WTC11 (cell line): ENCODE measurements at regions not wholly inside any gene's neighbourhood (a gene's known extent, or its start where the extent isn't known, plus 50 kb on each side); places are given as distances from the start of the nearest gene placed in this dataset.

Experiments
- ATAC-seq: fragments of 200-7000 bp; cut with Tn5 transposase; 2 replicates; pipeline ENCODE4 v1.10.0; 2021; ENCODE audit warnings: mild to moderate bottlenecking, moderate library complexity
- CTCF ChIA-PET: fragments of 300-600 bp; sonication (Branson Sonifier 250); formaldehyde crosslinking; loops from one replicate; lab custom pipeline; 2021; ENCODE audit warnings: antibody characterized with exemption; lab: Charles Lee
- POLR2A ChIA-PET: fragments of 350-600 bp; sonication (Branson Sonifier 250); formaldehyde crosslinking; loops from one replicate; lab custom pipeline; 2021; ENCODE audit warnings: antibody characterized with exemption; lab: Charles Lee
- DNase-seq: peaks from one replicate; pipeline ENCODE4 v3.0.0; 2021; ENCODE audit warnings: low spot score
- H3K27ac Mint-ChIP-seq: 2 replicates; pipeline ENCODE4 v1.8.0; 2021; ENCODE audit warnings: mixed read lengths
- H3K27me3 Mint-ChIP-seq: 2 replicates; pipeline ENCODE4 v1.8.0; 2021; ENCODE audit warnings: low read depth, mild to moderate bottlenecking, moderate library complexity, mixed read lengths
- H3K36me3 Mint-ChIP-seq: 2 replicates; pipeline ENCODE4 v1.8.0; 2021; ENCODE audit warnings: mixed read lengths
- H3K4me1 Mint-ChIP-seq: 2 replicates; pipeline ENCODE4 v1.8.0; 2022; ENCODE audit warnings: mixed read lengths
- H3K4me3 Mint-ChIP-seq: 2 replicates; pipeline ENCODE4 v1.8.0; 2021; ENCODE audit warnings: mild to moderate bottlenecking, moderate library complexity, mixed read lengths
- H3K9me3 Mint-ChIP-seq: 2 replicates; pipeline ENCODE4 v1.8.0; 2021; ENCODE audit warnings: mixed read lengths
- CREB1 ChIP-seq: sonication (generic); formaldehyde crosslinking; IDR thresholded peaks from 2 replicates; pipeline ENCODE4 v1.8.0; 2023; ENCODE audit warnings: mild to moderate bottlenecking, missing genetic modification reagents
- CREM ChIP-seq: sonication (generic); formaldehyde crosslinking; IDR thresholded peaks from 2 replicates; pipeline ENCODE4 v1.8.1; 2022; ENCODE audit warnings: mild to moderate bottlenecking, missing genetic modification reagents, moderate library complexity
- GABPB1 ChIP-seq: sonication (generic); formaldehyde crosslinking; IDR thresholded peaks from 2 replicates; pipeline ENCODE4 v1.8.1; 2023; ENCODE audit warnings: mild to moderate bottlenecking, missing genetic modification reagents
- KAT7 ChIP-seq: sonication (generic); formaldehyde crosslinking; IDR thresholded peaks from 2 replicates; pipeline ENCODE4 v1.8.1; 2023; ENCODE audit warnings: missing genetic modification reagents, mild to moderate bottlenecking, borderline replicate concordance
- MYBL2 ChIP-seq: sonication (generic); formaldehyde crosslinking; IDR thresholded peaks from 2 replicates; pipeline ENCODE4 v1.8.1; 2023; ENCODE audit warnings: mild to moderate bottlenecking, moderate library complexity, missing genetic modification reagents
- NR1H2 ChIP-seq: sonication (generic); formaldehyde crosslinking; IDR thresholded peaks from 2 replicates; pipeline ENCODE4 v1.9.0; 2021; ENCODE audit warnings: mild to moderate bottlenecking, moderate library complexity, missing genetic modification reagents
- SP1 ChIP-seq: sonication (generic); formaldehyde crosslinking; conservative IDR thresholded peaks from 2 replicates; pipeline ENCODE4 v1.8.1; 2022; ENCODE audit warnings: missing genetic modification reagents
- ZNF138 ChIP-seq: sonication (generic); formaldehyde crosslinking; conservative IDR thresholded peaks from 2 replicates; pipeline ENCODE4 v1.8.1; 2022; ENCODE audit warnings: mild to moderate bottlenecking, moderate library complexity, missing genetic modification reagents
- ZNF232 ChIP-seq: sonication (generic); formaldehyde crosslinking; IDR thresholded peaks from 2 replicates; pipeline ENCODE4 v1.8.0; 2022; ENCODE audit warnings: mild to moderate bottlenecking, missing genetic modification reagents
- ZNF423 ChIP-seq: fragments of 250-450 bp; sonication (Bioruptor Pico); IDR thresholded peaks from 2 replicates; pipeline ENCODE4 v2.1.2; 2022; ENCODE audit warnings: mild to moderate bottlenecking, moderate library complexity
- TF ChIP-seq, protein P1 (sequence below): sonication (generic); formaldehyde crosslinking; IDR thresholded peaks from 2 replicates; pipeline ENCODE4 v1.8.0; 2022; ENCODE audit warnings: mild to moderate bottlenecking, missing genetic modification reagents
- TF ChIP-seq, protein P2 (sequence below): sonication (generic); formaldehyde crosslinking; IDR thresholded peaks from 2 replicates; pipeline ENCODE4 v1.8.1; 2022; ENCODE audit warnings: mild to moderate bottlenecking, moderate library complexity, missing genetic modification reagents
- TF ChIP-seq, protein P3 (sequence below): sonication (generic); formaldehyde crosslinking; IDR thresholded peaks from 2 replicates; pipeline ENCODE4 v1.8.0; 2022; ENCODE audit warnings: missing genetic modification reagents
- TF ChIP-seq, protein P4 (sequence below): sonication (generic); formaldehyde crosslinking; IDR thresholded peaks from 2 replicates; pipeline ENCODE4 v1.8.1; 2022; ENCODE audit warnings: low read depth, missing genetic modification reagents, borderline replicate concordance
- TF ChIP-seq, protein P5 (sequence below): sonication (generic); formaldehyde crosslinking; IDR thresholded peaks from 2 replicates; pipeline ENCODE4 v1.8.0; 2023; ENCODE audit warnings: missing genetic modification reagents, mild to moderate bottlenecking, borderline replicate concordance
- TF ChIP-seq, protein P6 (sequence below): fragments of 250-450 bp; sonication (Bioruptor Pico); IDR thresholded peaks from 2 replicates; pipeline ENCODE4 v1.9.0; 2021; ENCODE audit warnings: mild to moderate bottlenecking, borderline replicate concordance
- TF ChIP-seq, protein P7 (sequence below): sonication (generic); formaldehyde crosslinking; conservative IDR thresholded peaks from 2 replicates; pipeline ENCODE4 v1.8.1; 2022; ENCODE audit warnings: mild to moderate bottlenecking, missing genetic modification reagents
- TF ChIP-seq, protein P8 (sequence below): fragments of 200-600 bp; IDR thresholded peaks from 2 replicates; pipeline ENCODE4 v1.8.0; 2022; ENCODE audit warnings: antibody characterized with exemption

DNA sequence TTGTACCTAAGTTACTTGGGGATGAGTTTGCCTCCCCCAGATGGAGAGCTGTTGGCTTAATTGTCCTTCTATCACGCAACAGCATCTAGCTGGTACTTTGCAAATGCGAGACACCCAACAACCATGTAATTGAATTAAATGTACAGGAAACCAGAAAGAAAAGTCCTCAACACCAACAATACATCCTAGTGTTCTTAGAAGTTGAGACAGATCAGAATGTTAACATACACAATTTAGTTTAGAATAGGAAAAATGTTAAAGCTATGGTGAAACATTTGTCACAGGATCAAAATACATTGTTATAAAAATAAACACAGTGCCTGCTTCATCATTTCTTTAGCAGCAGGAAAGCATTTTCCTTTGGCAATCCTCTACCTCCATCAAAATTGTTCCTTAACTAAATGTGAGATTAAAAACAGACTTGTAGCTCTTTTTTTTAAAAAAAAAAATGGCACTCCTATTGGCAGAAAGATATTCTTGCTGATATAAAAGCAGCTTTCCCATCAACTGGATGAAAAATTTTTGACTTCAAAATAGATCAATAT lies 163.1 kb upstream of the MID1 start:
- POLR2A ChIA-PET: no interaction called here
- DNase-seq (no peak), ATAC-seq (no peak)
- Mint-ChIP-seq H3K4me1 (peaks cover 2% of the 10 kb centered on the region; the same call in 1 of the 2 replicates), H3K36me3 (no peaks in the 10 kb centered on the region), H3K27ac (no peak overlapping the region), H3K9me3 (no peaks in the 10 kb centered on the region), H3K4me3 (no peak overlapping the region), H3K27me3 (no peaks in the 10 kb centered on the region; the same call in 1 of the 2 replicates)
- CTCF ChIA-PET: no interaction called here
- TF ChIP-seq, protein P1, sequence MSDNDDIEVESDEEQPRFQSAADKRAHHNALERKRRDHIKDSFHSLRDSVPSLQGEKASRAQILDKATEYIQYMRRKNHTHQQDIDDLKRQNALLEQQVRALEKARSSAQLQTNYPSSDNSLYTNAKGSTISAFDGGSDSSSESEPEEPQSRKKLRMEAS: no peak
- TF ChIP-seq GABPB1 (CRISPR knock-in tag): no peak
- no peak for TF ChIP-seq ZNF232 (CRISPR knock-in tag)
- TF ChIP-seq ZNF423 (CRISPR knock-in tag): no peak
- TF ChIP-seq, protein P2, sequence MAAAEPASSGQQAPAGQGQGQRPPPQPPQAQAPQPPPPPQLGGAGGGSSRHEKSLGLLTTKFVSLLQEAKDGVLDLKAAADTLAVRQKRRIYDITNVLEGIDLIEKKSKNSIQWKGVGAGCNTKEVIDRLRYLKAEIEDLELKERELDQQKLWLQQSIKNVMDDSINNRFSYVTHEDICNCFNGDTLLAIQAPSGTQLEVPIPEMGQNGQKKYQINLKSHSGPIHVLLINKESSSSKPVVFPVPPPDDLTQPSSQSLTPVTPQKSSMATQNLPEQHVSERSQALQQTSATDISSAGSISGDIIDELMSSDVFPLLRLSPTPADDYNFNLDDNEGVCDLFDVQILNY (CRISPR knock-in tag): no peak
- no peak for TF ChIP-seq SP1 (CRISPR knock-in tag)
- TF ChIP-seq, protein P3, sequence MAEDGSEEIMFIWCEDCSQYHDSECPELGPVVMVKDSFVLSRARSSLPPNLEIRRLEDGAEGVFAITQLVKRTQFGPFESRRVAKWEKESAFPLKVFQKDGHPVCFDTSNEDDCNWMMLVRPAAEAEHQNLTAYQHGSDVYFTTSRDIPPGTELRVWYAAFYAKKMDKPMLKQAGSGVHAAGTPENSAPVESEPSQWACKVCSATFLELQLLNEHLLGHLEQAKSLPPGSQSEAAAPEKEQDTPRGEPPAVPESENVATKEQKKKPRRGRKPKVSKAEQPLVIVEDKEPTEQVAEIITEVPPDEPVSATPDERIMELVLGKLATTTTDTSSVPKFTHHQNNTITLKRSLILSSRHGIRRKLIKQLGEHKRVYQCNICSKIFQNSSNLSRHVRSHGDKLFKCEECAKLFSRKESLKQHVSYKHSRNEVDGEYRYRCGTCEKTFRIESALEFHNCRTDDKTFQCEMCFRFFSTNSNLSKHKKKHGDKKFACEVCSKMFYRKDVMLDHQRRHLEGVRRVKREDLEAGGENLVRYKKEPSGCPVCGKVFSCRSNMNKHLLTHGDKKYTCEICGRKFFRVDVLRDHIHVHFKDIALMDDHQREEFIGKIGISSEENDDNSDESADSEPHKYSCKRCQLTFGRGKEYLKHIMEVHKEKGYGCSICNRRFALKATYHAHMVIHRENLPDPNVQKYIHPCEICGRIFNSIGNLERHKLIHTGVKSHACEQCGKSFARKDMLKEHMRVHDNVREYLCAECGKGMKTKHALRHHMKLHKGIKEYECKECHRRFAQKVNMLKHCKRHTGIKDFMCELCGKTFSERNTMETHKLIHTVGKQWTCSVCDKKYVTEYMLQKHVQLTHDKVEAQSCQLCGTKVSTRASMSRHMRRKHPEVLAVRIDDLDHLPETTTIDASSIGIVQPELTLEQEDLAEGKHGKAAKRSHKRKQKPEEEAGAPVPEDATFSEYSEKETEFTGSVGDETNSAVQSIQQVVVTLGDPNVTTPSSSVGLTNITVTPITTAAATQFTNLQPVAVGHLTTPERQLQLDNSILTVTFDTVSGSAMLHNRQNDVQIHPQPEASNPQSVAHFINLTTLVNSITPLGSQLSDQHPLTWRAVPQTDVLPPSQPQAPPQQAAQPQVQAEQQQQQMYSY (CRISPR knock-in tag): no peak
- TF ChIP-seq ZNF138 (CRISPR knock-in tag): no peak
- TF ChIP-seq CREM (CRISPR knock-in tag): no peak
- TF ChIP-seq KAT7: no peak
- TF ChIP-seq, protein P4, sequence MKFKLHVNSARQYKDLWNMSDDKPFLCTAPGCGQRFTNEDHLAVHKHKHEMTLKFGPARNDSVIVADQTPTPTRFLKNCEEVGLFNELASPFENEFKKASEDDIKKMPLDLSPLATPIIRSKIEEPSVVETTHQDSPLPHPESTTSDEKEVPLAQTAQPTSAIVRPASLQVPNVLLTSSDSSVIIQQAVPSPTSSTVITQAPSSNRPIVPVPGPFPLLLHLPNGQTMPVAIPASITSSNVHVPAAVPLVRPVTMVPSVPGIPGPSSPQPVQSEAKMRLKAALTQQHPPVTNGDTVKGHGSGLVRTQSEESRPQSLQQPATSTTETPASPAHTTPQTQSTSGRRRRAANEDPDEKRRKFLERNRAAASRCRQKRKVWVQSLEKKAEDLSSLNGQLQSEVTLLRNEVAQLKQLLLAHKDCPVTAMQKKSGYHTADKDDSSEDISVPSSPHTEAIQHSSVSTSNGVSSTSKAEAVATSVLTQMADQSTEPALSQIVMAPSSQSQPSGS (CRISPR knock-in tag): no peak

DNA sequence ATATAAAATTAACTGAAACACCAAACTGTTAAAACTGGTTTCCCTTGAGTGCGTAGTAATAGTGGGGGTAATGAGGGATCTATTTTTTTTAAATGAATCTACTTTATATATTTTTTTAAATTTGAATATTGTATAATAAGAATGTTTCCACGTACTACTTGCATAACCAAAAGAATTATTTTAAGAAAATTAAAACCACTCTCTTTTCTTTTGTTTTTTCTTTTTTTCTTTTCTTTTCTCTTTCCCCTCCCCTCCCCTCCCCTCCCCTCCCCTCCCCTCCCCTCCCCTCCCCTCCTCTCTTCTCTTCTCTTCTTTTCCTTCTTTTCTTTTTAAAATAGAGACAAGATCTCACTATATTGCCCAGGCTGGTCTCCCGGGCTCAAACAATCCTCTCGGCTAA lies 166.9 kb upstream of the MID1 start:
- no peaks in the 10 kb centered on the region for H3K36me3 Mint-ChIP-seq
- no peaks in the 10 kb centered on the region for H3K27me3 Mint-ChIP-seq
- H3K4me1 Mint-ChIP-seq: peaks cover under 1% of the 10 kb centered on the region; the same call in 1 of the 2 replicates
- ChIA-PET CTCF (no interaction called here), POLR2A (no interaction called here)
- no peak for DNase-seq
- no peak for ATAC-seq
- no peaks in the 10 kb centered on the region for H3K9me3 Mint-ChIP-seq
- no peak overlapping the region for H3K4me3 Mint-ChIP-seq
- no peak overlapping the region for H3K27ac Mint-ChIP-seq
- TF ChIP-seq, protein P5, sequence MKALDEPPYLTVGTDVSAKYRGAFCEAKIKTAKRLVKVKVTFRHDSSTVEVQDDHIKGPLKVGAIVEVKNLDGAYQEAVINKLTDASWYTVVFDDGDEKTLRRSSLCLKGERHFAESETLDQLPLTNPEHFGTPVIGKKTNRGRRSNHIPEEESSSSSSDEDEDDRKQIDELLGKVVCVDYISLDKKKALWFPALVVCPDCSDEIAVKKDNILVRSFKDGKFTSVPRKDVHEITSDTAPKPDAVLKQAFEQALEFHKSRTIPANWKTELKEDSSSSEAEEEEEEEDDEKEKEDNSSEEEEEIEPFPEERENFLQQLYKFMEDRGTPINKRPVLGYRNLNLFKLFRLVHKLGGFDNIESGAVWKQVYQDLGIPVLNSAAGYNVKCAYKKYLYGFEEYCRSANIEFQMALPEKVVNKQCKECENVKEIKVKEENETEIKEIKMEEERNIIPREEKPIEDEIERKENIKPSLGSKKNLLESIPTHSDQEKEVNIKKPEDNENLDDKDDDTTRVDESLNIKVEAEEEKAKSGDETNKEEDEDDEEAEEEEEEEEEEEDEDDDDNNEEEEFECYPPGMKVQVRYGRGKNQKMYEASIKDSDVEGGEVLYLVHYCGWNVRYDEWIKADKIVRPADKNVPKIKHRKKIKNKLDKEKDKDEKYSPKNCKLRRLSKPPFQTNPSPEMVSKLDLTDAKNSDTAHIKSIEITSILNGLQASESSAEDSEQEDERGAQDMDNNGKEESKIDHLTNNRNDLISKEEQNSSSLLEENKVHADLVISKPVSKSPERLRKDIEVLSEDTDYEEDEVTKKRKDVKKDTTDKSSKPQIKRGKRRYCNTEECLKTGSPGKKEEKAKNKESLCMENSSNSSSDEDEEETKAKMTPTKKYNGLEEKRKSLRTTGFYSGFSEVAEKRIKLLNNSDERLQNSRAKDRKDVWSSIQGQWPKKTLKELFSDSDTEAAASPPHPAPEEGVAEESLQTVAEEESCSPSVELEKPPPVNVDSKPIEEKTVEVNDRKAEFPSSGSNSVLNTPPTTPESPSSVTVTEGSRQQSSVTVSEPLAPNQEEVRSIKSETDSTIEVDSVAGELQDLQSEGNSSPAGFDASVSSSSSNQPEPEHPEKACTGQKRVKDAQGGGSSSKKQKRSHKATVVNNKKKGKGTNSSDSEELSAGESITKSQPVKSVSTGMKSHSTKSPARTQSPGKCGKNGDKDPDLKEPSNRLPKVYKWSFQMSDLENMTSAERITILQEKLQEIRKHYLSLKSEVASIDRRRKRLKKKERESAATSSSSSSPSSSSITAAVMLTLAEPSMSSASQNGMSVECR (CRISPR knock-in tag): no peak
- TF ChIP-seq CREB1 (no peak), MYBL2 (CRISPR knock-in tag) (no peak), NR1H2 (no peak)
- TF ChIP-seq, protein P6, sequence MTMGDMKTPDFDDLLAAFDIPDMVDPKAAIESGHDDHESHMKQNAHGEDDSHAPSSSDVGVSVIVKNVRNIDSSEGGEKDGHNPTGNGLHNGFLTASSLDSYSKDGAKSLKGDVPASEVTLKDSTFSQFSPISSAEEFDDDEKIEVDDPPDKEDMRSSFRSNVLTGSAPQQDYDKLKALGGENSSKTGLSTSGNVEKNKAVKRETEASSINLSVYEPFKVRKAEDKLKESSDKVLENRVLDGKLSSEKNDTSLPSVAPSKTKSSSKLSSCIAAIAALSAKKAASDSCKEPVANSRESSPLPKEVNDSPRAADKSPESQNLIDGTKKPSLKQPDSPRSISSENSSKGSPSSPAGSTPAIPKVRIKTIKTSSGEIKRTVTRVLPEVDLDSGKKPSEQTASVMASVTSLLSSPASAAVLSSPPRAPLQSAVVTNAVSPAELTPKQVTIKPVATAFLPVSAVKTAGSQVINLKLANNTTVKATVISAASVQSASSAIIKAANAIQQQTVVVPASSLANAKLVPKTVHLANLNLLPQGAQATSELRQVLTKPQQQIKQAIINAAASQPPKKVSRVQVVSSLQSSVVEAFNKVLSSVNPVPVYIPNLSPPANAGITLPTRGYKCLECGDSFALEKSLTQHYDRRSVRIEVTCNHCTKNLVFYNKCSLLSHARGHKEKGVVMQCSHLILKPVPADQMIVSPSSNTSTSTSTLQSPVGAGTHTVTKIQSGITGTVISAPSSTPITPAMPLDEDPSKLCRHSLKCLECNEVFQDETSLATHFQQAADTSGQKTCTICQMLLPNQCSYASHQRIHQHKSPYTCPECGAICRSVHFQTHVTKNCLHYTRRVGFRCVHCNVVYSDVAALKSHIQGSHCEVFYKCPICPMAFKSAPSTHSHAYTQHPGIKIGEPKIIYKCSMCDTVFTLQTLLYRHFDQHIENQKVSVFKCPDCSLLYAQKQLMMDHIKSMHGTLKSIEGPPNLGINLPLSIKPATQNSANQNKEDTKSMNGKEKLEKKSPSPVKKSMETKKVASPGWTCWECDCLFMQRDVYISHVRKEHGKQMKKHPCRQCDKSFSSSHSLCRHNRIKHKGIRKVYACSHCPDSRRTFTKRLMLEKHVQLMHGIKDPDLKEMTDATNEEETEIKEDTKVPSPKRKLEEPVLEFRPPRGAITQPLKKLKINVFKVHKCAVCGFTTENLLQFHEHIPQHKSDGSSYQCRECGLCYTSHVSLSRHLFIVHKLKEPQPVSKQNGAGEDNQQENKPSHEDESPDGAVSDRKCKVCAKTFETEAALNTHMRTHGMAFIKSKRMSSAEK: no peak
- TF ChIP-seq, protein P7, sequence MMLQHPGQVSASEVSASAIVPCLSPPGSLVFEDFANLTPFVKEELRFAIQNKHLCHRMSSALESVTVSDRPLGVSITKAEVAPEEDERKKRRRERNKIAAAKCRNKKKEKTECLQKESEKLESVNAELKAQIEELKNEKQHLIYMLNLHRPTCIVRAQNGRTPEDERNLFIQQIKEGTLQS (CRISPR knock-in tag): no peak
- TF ChIP-seq, protein P8, sequence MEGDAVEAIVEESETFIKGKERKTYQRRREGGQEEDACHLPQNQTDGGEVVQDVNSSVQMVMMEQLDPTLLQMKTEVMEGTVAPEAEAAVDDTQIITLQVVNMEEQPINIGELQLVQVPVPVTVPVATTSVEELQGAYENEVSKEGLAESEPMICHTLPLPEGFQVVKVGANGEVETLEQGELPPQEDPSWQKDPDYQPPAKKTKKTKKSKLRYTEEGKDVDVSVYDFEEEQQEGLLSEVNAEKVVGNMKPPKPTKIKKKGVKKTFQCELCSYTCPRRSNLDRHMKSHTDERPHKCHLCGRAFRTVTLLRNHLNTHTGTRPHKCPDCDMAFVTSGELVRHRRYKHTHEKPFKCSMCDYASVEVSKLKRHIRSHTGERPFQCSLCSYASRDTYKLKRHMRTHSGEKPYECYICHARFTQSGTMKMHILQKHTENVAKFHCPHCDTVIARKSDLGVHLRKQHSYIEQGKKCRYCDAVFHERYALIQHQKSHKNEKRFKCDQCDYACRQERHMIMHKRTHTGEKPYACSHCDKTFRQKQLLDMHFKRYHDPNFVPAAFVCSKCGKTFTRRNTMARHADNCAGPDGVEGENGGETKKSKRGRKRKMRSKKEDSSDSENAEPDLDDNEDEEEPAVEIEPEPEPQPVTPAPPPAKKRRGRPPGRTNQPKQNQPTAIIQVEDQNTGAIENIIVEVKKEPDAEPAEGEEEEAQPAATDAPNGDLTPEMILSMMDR: no peak
